GM12891 (cell line): ENCODE measurements at regions not wholly inside any gene's neighbourhood (a gene's known extent, or its start where the extent isn't known, plus 50 kb on each side); places are given as distances from the start of the nearest gene placed in this dataset.
A peak's percentile ranks its signal among the peaks of the same experiment; 100 is the strongest.

Experiments
- DNase-seq: peaks from one replicate; pipeline ENCODE4 v3.0.0; 2011; ENCODE audit warnings: low spot score; ENCODE audit not compliant: insufficient read length
- FAIRE-seq: peaks from 2 replicates; lab custom pipeline; 2011; peaks lifted over from hg19 to GRCh38; lab: Jason Lieb, UNC
- PAX5 ChIP-seq: IDR thresholded peaks from 2 replicates; pipeline ENCODE4 v1.6.1; 2011; ENCODE audit warnings: low read length, moderate library complexity, mild to moderate bottlenecking; ENCODE audit not compliant: insufficient read depth, severe bottlenecking
- POLR2A ChIP-seq: IDR thresholded peaks from 2 replicates; pipeline ENCODE4 v1.6.1; 2011; ENCODE audit warnings: low read depth, low read length, control low read depth
- POLR2AphosphoS5 ChIP-seq: IDR thresholded peaks from 2 replicates; pipeline ENCODE4 v1.6.1; 2011; ENCODE audit warnings: low read depth, low read length, control low read depth
- POU2F2 ChIP-seq: IDR thresholded peaks from 2 replicates; pipeline ENCODE4 v1.6.1; 2011; ENCODE audit warnings: low read depth, mild to moderate bottlenecking, control low read depth, low read length, moderate library complexity
- SPI1 ChIP-seq: IDR thresholded peaks from 2 replicates; pipeline ENCODE4 v1.6.1; 2011; ENCODE audit warnings: low read depth, low read length, control low read depth
- TAF1 ChIP-seq: IDR thresholded peaks from 2 replicates; pipeline ENCODE4 v1.6.1; 2011; ENCODE audit warnings: low read depth, low read length, control low read depth

- no peak for FAIRE-seq
- no peak for TF ChIP-seq PAX5
- TF ChIP-seq SPI1: no peak
- no peak for TF ChIP-seq POLR2AphosphoS5
- no peak for TF ChIP-seq POLR2A
- no peak for TF ChIP-seq POU2F2
- TF ChIP-seq TAF1: no peak
- no peak for DNase-seq
These were observed 277.7 kb upstream of the ROPN1 start for GRCh38 chr3:124269619-124270018.

DNA sequence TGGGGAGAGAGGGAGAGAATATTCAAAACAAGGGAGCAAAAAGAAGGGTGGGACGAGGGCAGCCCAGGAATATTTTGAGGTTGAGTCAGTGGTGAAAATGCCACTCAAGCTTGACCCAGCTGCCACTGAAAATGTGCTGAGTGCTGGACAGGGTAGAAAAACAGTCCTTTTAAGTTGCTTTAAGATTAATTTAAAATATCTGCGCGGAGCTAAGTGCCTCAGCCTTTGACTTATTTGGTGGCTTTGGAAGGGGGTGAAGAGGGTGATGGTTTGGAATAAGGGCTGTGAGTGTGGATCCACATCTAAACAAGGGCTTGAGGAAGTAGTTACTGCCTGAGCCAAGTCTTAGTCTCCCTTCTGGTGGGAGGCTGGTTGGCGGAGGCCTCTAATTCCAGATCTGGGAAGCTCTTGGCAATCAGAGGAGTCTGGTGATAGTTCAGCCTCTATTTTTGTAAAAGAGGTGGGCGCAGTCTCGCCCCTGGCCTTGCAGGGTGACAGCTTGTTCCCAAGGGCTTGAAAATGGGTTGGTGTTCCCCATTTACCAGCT is 280.8 kb upstream of the ROPN1 start:
- no peak for FAIRE-seq
- DNase-seq: no peak
- TF ChIP-seq TAF1: no peak
- TF ChIP-seq PAX5: no peak
- TF ChIP-seq POLR2AphosphoS5: no peak
- TF ChIP-seq SPI1: no peak
- TF ChIP-seq POU2F2: no peak
- no peak for TF ChIP-seq POLR2A

- TF ChIP-seq POLR2A: no peak
- TF ChIP-seq POLR2AphosphoS5: no peak
- TF ChIP-seq TAF1: no peak
- FAIRE-seq: no peak
- no peak for DNase-seq
These were observed 281.7 kb upstream of the ROPN1 start for GRCh38 chr3:124273651-124274050.

GRCh38 chr3:124274051-124274450 is 282.1 kb upstream of the ROPN1 start:
- DNase-seq (no peak), FAIRE-seq (no peak)
- no peak for TF ChIP-seq POU2F2
- TF ChIP-seq POLR2A: no peak
- TF ChIP-seq SPI1: no peak
- TF ChIP-seq TAF1: no peak
- TF ChIP-seq POLR2AphosphoS5: no peak
- TF ChIP-seq PAX5: no peak

DNA sequence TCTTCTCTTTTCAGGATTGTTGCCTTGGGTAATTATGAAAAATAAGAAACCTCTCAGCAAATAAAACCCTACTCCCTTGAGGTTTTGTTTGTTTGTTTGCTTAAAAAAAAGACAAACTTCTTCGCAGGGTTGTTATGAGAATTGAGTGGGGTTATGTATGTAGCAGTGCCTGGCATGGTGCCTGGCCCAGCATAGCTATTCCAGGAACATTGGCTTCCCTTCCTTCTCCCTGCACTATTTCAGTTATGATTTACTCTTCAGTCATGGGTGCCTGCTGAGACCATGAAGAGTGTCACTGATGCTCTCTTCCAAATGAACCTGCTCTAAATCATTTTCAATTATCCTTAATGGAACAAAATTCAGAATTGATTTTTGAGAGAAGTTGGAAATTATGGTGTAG is 283.5 kb upstream of the ROPN1 start:
- no peak for TF ChIP-seq POU2F2
- DNase-seq (no peak), FAIRE-seq (no peak)

- no peak for FAIRE-seq
- TF ChIP-seq SPI1 (no peak), POU2F2 (no peak), POLR2A (no peak), TAF1 (no peak), POLR2AphosphoS5 (no peak), PAX5 (no peak)
- no peak for DNase-seq
These were observed 284.2 kb upstream of the ROPN1 start for GRCh38 chr3:124276133-124276532.

GRCh38 chr3:124276539-124277143 is 284.7 kb upstream of the ROPN1 start:
- TF ChIP-seq POU2F2 (no peak), POLR2AphosphoS5 (no peak), TAF1 (no peak), PAX5 (no peak), POLR2A (no peak), SPI1 (no peak)
- no peak for DNase-seq
- no peak for FAIRE-seq

DNA sequence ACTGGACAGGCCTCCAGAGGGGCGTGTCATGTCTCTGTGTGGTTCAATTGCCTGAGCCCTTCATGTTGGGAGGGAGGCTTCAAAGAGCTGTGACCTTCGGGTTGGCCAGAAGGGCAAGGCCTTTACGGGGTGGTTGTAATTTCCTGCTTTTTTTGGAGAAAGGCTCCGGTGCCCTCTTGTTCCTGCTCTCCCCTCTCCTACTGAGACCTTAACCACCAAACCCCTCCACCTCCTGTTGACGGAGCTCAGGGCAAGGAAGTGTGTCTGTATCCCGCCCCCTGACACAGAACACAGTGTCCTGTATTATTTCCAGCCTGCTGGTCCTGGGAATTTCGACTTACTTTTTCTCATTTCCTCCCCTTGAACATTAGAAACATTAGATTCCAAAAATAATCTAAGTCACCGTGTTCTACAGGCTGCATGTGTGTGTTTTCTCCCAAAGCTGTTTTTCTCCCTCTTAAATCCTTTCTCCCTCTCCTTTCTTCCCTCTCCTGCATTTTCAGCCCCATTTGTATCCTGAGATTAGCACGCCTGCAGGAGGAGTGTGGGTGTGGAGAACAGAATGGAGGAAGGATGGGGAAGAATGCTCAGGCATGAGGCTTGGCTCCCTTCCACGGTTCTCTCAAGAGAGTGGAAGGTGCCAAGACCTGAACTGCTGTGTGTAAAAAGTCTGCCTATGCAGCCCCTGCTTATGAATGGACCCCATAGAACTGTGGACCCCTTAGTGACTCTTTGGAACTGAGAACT is 285.4 kb upstream of the ROPN1 start:
- DNase-seq (no peak), FAIRE-seq (no peak)
- no peak for TF ChIP-seq TAF1
- TF ChIP-seq SPI1: no peak
- no peak for TF ChIP-seq POLR2A
- TF ChIP-seq PAX5: no peak
- no peak for TF ChIP-seq POLR2AphosphoS5
- no peak for TF ChIP-seq POU2F2

DNA sequence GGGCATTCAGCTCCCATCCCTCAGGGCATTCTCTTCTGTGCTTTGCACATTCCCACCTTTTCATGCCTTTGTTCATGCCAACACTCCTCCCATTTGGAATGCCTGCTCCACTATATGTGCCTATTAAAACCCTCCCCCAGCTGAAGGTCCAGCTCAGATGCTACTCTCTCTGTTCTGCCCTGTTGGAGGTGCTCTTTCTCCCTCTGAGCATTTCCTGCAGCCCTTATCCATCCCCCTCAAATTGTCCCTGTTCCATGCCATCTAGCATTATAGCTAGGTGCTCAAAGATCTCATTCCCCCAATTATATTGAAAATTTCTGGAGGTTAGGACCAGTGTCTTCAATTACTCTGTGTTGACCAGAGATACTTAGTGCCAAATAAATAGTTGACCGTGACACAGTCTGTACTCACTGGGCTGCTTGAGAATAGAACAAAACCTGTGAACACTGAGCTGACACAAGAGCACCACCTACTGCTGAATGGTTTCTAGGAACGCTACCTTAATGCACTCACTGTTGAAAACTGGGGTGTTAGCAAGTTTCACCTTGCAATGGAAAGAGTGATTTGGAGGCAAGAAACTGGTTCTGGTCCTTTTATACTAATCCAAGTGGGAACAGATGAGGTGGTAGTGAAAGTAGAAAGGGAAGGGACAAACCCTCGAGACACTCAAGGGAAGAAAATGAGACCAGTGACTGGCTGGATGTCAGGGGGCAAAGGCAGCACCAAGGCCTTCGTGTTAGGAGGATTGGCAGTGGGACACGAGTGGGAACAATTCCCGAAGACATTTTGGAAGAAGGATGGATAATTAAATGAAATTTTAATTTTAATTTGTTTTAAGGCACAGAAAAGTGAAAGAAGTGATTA is 289.8 kb upstream of the ROPN1 start:
- TF ChIP-seq POU2F2 (no peak), SPI1 (no peak), TAF1 (no peak), POLR2A (no peak), PAX5 (no peak), POLR2AphosphoS5 (no peak)
- DNase-seq (no peak), FAIRE-seq (peak; percentile 41)
